ENCODE measurements at regions not wholly inside any gene's neighbourhood (a gene's known extent, or its start where the extent isn't known, plus 50 kb on each side); places are given as distances from the start of the nearest gene placed in this dataset.
"Not testable (repeated sequence)": the region's sequence is repeated elsewhere in the genome, so short reads cannot be mapped to it uniquely, and the experiment has no call there.

DNA sequence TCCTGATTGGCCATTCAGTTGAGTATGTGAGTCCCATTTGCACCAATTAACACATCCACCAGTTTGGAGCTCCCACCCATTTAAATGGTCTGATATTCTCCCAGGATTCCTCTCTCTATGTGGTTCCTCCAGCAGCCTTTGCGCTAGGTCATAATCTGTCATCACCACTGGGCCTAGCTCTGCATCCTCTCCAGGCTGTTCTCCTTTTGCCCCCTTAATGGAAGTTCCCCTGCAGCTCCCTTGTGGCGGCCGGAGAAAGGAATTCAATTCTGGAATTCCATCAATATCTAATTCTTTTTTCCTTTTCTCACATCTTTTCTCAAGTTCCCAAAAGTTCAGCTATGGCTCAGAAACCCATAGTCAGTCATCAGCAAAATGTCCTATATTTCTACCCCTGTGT is 2184.4 kb upstream of the AGA start:
- DNase-seq = no peak

DNA sequence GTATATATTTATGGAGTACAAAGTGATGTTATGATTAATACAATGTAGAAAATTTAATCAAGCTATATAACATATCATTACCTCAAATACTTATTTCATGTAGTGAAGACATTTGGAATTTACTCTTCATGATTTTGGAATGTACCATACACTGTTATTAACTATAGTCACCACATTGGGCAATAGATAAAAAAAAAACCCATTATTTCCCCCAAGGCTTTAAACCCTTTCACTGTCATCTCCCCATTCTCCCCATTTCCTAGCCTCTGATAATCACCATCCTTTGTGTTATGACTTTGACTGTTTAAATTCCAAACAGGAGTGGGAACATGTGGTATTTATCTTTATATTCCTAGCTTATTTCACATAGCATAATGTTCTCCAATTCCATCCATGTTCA is 2189.1 kb upstream of the AGA start:
- peak; percentile 71 for DNase-seq

- no peak for DNase-seq
These were observed 2192.6 kb upstream of the AGA start for GRCh38 chr4:179634862-179635261.

GRCh38 chr4:179662522-179662921 is 2220.3 kb upstream of the AGA start:
- no peak for DNase-seq

DNA sequence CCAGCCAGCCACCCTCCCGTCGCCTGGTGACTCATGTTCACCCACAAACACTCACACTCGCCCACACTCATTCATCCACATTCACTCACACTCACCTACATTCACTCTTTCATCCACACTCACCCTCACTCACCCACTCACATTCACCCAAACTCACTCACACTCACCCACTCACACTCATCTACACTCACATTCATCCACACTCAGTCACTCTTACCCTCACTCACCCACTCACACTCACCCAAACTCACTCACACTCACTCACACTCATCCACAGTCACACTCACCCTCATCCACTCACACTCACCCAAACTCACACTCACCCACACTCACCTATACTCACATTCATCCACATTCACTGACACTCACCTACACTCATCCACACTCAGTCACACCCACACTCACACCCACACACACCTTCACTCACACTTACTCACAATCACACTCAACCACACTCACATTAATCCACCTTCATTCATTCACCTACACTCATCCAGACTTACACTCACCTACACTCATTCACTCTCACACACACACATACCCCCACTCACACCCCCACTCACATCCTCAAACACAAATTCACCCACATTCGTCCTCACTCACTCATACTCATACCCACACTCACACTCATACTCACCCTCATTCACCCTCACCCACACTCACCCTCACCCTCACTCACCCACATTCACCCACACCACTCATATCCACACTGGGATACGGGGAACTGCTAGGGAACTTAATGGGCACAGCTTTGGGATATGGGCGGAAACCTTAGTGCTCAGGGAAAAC is 2221.6 kb upstream of the AGA start:
- DNase-seq = no peak

- DNase-seq = no peak
These were observed 2222.3 kb upstream of the AGA start for GRCh38 chr4:179664430-179665027.

DNA sequence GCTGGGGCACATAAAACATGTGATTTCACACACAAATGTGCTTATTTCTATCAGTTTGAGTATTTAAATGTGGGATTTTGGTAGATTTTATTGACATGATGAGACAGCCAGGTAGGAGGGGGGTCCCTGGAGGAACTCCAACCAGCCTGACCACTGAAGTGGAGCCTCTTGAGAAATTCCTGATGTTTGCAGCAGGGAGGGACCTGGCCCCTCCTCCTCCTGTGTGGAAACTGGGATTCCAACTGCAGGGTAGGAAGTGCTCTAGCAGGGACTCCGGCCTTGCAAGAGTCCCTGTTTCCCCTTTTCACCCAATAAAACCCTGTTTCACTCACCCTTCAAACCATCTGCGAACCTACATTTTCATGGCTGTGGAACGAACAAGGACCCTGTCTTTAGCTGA is 2224.0 kb upstream of the AGA start:
- no peak for DNase-seq

- DNase-seq = peak; percentile 7
These were observed 2229.4 kb upstream of the AGA start for GRCh38 chr4:179671609-179672008.

- DNase-seq = peak; percentile 59
These were observed 2236.0 kb upstream of the AGA start for GRCh38 chr4:179678093-179678814.

DNA sequence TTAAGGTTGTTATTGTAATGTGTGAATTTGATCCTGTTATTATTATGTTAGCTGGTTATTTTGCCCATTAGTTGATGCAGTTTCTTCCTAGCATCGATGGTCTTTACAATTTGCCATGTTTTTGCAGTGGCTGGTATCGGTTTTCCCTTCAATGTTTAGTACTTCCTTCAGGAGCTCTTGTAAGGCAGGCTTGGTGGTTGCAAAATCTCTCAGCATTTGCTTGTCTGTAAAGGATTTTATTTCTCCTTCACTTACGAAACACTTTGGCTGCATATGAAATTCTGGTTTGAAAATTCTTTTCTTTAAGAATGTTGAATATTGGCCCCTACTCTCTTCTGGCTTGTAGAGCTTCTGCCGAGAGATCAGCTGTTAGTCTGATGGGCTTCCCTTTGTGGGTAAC is 2241.4 kb upstream of the AGA start:
- peak; percentile 10 for DNase-seq

DNA sequence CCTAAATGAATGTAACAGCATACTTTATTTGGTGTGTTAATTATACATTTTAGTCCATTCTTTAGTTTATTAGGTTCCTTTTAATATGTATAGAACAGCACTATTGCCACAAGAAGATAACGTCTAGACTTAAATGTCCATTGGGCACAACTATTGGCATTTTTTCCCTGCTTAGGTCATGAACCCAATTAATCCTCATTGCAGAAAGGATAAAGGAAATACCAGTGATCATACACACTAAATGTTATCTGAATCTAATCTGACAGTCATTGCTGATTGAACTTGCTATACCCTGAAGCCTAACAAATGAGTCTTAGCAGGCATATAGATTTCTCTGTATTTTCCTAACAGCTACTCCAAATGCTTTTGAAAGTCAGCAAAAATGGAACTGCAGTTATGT is 2250.0 kb upstream of the AGA start:
- DNase-seq = peak; percentile 30

DNA sequence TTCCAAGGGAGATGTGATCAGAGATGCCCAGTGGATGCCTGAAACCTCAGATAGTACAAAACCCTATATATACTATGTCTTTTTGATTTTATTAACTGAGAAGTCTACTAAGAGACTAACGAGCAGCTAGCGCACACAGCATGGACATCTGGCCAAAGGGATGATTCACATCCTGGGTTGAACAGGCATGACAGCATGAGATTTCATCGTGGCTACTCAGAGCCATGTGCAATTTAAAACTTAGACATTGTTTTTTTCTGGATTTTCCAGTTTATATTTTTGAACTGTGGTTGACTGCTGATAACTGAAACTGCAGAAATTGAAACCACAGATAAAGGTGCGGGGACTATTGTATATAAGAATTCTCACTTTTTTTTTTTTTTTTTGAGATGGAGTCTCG is 2252.9 kb upstream of the AGA start:
- DNase-seq = peak; percentile 77

DNA sequence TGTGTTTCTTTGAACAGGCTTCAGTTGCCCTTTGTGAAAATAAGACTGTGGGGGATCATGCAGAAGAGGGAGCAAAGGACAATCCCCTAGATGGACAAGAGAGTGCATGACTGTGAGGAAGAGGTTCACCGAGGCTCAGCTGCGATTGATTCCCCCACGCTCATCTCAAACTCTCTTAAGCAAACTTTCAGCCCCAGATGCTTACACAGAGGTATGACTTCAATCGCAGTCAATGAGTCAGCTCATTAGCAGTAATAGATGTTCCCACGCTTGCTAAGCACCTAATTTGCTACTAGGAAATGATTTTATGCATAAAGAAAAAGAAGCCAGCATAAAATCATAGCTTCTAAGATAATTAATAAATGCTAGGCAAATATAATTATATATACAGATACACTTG is 2256.1 kb upstream of the AGA start:
- no peak for DNase-seq

- DNase-seq = no peak
These were observed 2267.9 kb upstream of the AGA start for GRCh38 chr4:179709961-179710624.

GRCh38 chr4:179719766-179720450 is 2277.7 kb upstream of the AGA start:
- no peak for DNase-seq

DNA sequence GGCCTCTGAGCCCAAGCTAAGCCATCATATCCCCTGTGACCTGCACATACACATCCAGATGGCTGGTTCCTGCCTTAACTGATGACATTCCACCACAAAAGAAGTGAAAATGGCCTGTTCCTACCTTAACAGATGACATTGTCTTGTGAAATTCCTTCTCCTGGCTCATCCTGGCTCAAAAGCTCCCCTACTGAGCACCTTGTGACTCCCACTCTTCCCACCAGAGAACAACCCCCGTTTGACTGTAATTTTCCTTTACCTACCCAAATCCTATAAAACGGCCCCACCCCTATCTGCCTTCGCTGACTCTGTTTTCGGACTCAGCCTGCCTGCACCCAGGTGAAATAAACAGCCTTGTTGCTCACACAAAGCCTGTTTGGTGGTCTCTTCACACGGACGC is 2284.3 kb upstream of the AGA start:
- DNase-seq = not testable (repeated sequence)

DNA sequence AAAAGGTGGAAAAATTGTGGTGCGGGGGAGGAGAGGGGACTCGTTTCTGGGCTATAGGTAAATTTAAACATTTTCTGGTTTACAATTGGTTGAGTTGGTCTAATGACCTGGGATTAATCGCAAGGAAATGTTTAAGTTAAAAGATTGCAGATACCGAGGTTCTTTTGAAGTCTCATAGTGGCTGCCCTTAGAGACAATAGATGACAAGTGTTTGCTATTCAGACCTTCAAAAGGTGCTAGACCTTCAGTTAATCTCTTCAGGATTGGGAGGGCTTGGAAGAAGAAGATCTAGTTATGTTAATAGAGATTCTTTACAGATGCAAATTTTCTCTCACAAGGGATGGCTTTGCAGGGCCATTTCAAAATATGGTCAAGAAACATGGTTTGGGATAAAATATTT is 2286.1 kb upstream of the AGA start:
- no peak for DNase-seq

GRCh38 chr4:179736820-179737219 is 2294.6 kb upstream of the AGA start:
- not testable (repeated sequence) for DNase-seq

- DNase-seq = no peak
These were observed 2296.6 kb upstream of the AGA start for GRCh38 chr4:179738822-179739221.

DNA sequence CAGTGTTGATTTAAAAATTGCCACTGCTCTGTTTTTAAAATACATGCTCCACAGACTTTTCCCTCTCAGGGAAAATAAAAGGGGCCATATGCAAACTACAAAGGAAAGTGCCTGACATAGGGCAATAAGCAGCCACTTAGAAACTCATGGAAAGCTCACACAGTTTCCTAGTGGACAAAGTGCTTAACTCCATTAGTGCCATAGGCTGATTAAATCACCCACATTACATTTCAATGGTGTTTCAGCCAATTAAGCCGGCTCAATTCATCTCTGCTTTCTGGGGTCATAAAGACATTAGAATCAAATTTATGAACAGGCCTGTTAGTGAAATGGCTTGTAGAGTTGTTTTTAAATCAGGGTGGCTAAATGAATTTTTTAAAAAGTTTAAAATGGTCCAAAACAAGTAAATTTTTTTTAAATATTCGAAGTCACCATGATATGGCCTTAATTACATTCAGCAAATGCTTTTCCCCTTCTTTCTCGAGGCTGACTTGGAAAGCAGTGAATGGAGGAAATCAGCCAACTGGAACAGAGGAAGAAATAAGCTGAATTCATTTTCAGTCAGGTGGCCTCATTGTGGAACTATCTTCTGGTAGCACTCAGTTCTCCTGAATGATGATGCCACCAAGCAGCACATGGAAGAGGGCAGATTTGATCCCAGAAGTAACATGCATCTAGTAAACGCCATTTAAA is 2305.1 kb upstream of the AGA start:
- no peak for DNase-seq

GRCh38 chr4:179748837-179749236 is 2306.6 kb upstream of the AGA start:
- no peak for DNase-seq

DNA sequence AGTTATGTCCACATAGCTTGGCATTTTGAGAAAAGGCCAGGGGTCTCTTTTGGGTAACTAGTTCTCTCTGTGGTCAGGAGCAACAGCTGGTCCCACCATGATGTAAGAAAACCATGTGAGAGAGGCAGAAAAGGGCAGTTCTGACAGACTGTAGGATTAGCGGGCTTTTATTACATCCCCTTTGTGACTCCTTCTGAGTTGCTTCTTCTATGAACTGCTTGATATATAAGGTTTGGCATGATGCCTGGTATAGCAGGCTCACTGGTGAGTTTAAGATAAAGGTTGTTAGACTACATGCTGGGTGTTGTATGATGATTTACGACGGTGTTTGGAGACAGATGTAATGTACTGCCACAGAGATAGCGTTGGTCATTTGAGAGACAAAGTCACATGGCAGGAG is 2308.1 kb upstream of the AGA start:
- DNase-seq = peak; percentile 12
